CD14-positive monocyte (primary cell): ENCODE measurements at regions not wholly inside any gene's neighbourhood (a gene's known extent, or its start where the extent isn't known, plus 50 kb on each side); places are given as distances from the start of the nearest gene placed in this dataset.

Source experiments
- DNase-seq, 3 donors: peaks; one replicate each; pipeline ENCODE4 v3.0.0-alpha.2; 2011 to 2022
- H2AFZ ChIP-seq: 2 replicates; pipeline ENCODE4 v1.6.0; 2012; ENCODE audit warnings: mild to moderate bottlenecking, low read depth, low read length, inconsistent platforms; ENCODE audit not compliant: insufficient read depth, poor library complexity, severe bottlenecking
- H3K27ac ChIP-seq, 2 donors: 1 replicate in 1 of 2; 2 replicates in 1 of 2; pipeline ENCODE4 v1.5.1; 2012 to 2013; ENCODE audit warnings: low read length in 2 of 2, control low read depth in 1 of 2, inconsistent platforms in 1 of 2, low read depth in 1 of 2, mild to moderate bottlenecking in 1 of 2
- H3K27me3 ChIP-seq, 2 donors: one replicate each; pipeline versions ENCODE4 v1.6.0 to v1.6.1; 2011 to 2013; ENCODE audit warnings: low read length in 2 of 2; ENCODE audit not compliant: control insufficient read depth in 2 of 2, insufficient read depth in 2 of 2
- H3K36me3 ChIP-seq, 2 donors: replicated peaks in 1 of 2; 1 replicate in 1 of 2; 2 replicates in 1 of 2; pipeline versions ENCODE4 v1.5.1 to v1.6.1; 2012 to 2013; ENCODE audit warnings: low read length in 2 of 2, control low read depth in 1 of 2, inconsistent platforms in 1 of 2, mild to moderate bottlenecking in 1 of 2; ENCODE audit not compliant: insufficient read depth in 2 of 2, control insufficient read depth in 1 of 2
- H3K4me1 ChIP-seq, 2 donors: 1 replicate in 1 of 2; 2 replicates in 1 of 2; pipeline versions ENCODE4 v1.5.1 to v1.6.1; 2012 to 2013; ENCODE audit warnings: low read length in 2 of 2, control low read depth in 1 of 2, inconsistent platforms in 1 of 2, mild to moderate bottlenecking in 1 of 2, moderate library complexity in 1 of 2; ENCODE audit not compliant: insufficient read depth in 2 of 2, control insufficient read depth in 1 of 2
- H3K4me2 ChIP-seq: replicated peaks from 2 replicates; pipeline ENCODE3; 2012; ENCODE audit warnings: low read length, moderate library complexity, mild to moderate bottlenecking; ENCODE audit not compliant: poor library complexity, severe bottlenecking; ENCODE audit errors: extremely low read depth
- H3K4me3 ChIP-seq, 3 experiments: fragments of 200-600 bp in 1 of 3; sonication (generic) in 1 of 3; replicated peaks in 1 of 3; 1 replicate in 2 of 3; 2 replicates in 1 of 3; pipeline ENCODE4 v1.5.1; 2011 to 2013; ENCODE audit warnings: low read length in 3 of 3, mild to moderate bottlenecking in 3 of 3, control low read depth in 2 of 3, low read depth in 2 of 3, inconsistent platforms in 1 of 3, moderate library complexity in 1 of 3
- H3K79me2 ChIP-seq: 2 replicates; pipeline ENCODE4 v1.6.0; 2012; ENCODE audit warnings: mild to moderate bottlenecking, control low read depth, inconsistent platforms, low read length, moderate library complexity; ENCODE audit not compliant: insufficient read depth
- H3K9ac ChIP-seq: 2 replicates; pipeline ENCODE4 v1.6.0; 2017; ENCODE audit warnings: low read length, mild to moderate bottlenecking; ENCODE audit not compliant: insufficient read depth, poor library complexity, severe bottlenecking
- H3K9me3 ChIP-seq, 2 donors: replicated peaks in 1 of 2; 1 replicate in 1 of 2; 2 replicates in 1 of 2; pipeline versions ENCODE4 v1.5.1 to v1.6.1; 2012 to 2013; ENCODE audit warnings: low read length in 2 of 2, control low read depth in 1 of 2; ENCODE audit not compliant: control insufficient read depth in 1 of 2, insufficient read depth in 1 of 2
- H4K20me1 ChIP-seq: 2 replicates; pipeline ENCODE4 v1.6.0; 2012; ENCODE audit warnings: mild to moderate bottlenecking, low read length, control low read depth, moderate library complexity; ENCODE audit not compliant: insufficient read depth
- H3K27ac Mint-ChIP-seq, 7 donors: one replicate each; pipeline ENCODE4 v1.8.0; 2020; ENCODE audit warnings: mild to moderate bottlenecking in 7 of 7, mixed read lengths in 7 of 7, moderate library complexity in 6 of 7, inconsistent platforms in 2 of 7
- H3K27me3 Mint-ChIP-seq, 3 donors: one replicate each; pipeline ENCODE4 v1.8.0; 2021 to 2022; ENCODE audit warnings: low read depth in 3 of 3, mild to moderate bottlenecking in 3 of 3, mixed read lengths in 3 of 3, moderate library complexity in 3 of 3, inconsistent platforms in 1 of 3
- H3K36me3 Mint-ChIP-seq, 2 donors: one replicate each; pipeline ENCODE4 v1.8.0; 2020; ENCODE audit warnings: mixed read lengths in 2 of 2, inconsistent platforms in 1 of 2, mild to moderate bottlenecking in 1 of 2
- H3K4me1 Mint-ChIP-seq: one replicate; pipeline ENCODE4 v1.8.0; 2020; ENCODE audit warnings: mild to moderate bottlenecking, mixed read lengths
- H3K4me3 Mint-ChIP-seq, 2 donors: one replicate each; pipeline ENCODE4 v1.8.0; 2020; ENCODE audit warnings: mild to moderate bottlenecking in 2 of 2, mixed read lengths in 2 of 2, moderate library complexity in 1 of 2
- H3K9me3 Mint-ChIP-seq, 7 donors: one replicate each; pipeline ENCODE4 v1.8.0; 2020 to 2022; ENCODE audit warnings: mixed read lengths in 7 of 7, mild to moderate bottlenecking in 6 of 7, moderate library complexity in 6 of 7, inconsistent platforms in 2 of 7
- CTCF ChIP-seq: fragments of 200-600 bp; IDR thresholded peaks from one replicate; pipeline ENCODE4 v1.8.0; 2022; ENCODE audit warnings: antibody characterized with exemption, mild to moderate bottlenecking
- WGBS: methylation state at CpG from one replicate; pipeline ENCODE4 v1.1.5; 2013; ENCODE audit warnings: missing lambda C conversion rate; ENCODE audit not compliant: insufficient coverage; 5-methylcytosine and 5-hydroxymethylcytosine counted together
- intact Hi-C, 2 donors: fragments of 100-400 bp; cut with micrococcal nuclease; formaldehyde crosslinking; loops; one replicate each; pipeline versions ENCODE4 v1.15.0 to v1.15.1; 2023

- Mint-ChIP-seq H3K4me1 (peaks cover 25% of the 10 kb centered on the region), H3K27ac (peak overlapping the region in 2 of 7 donors; percentile 41 to 46), H3K9me3 (peaks cover 0 to 3% (median 0%) of the 10 kb centered on the region in 7 donors), H3K4me3 (no peak overlapping the region), H3K36me3 (no peaks in the 10 kb centered on the region), H3K27me3 (peaks cover 5 to 17% (median 10%) of the 10 kb centered on the region in 3 donors)
- 93% methylated on average over 8 of the region's 10 CpGs for WGBS
- Histone ChIP-seq H2AFZ (no peak overlapping the region), H3K79me2 (no peaks in the 10 kb centered on the region), H3K27ac (no peak overlapping the region), H3K36me3 (no peaks in the 10 kb centered on the region), H3K4me1 (peaks cover 17 to 20% of the 10 kb centered on the region in 2 donors), H3K9ac (no peak overlapping the region), H3K27me3 (no peaks in the 10 kb centered on the region), H3K9me3 (no peaks in the 10 kb centered on the region), H4K20me1 (no peaks in the 10 kb centered on the region), H3K4me2 (no peak overlapping the region), H3K4me3 (no peak overlapping the region)
- intact Hi-C loops, result no loop called here
- no peak for DNase-seq
- no peak for TF ChIP-seq CTCF
Observed at GRCh38 chr15:100725121-100726069, 123.0 kb downstream of the ASB7 start.

- H3K4me1 Mint-ChIP-seq, result peaks cover 18% of the 10 kb centered on the region
- no peaks in the 10 kb centered on the region for H3K79me2 ChIP-seq
- H3K27me3 ChIP-seq, result no peaks in the 10 kb centered on the region
- H2AFZ ChIP-seq, result no peak overlapping the region
- H3K9ac ChIP-seq, result no peak overlapping the region
- no peak overlapping the region for H3K4me2 ChIP-seq
- WGBS, result 95% methylated on average over 6 of the region's 7 CpGs
- H3K4me3 Mint-ChIP-seq, result no peak overlapping the region
- H3K9me3 ChIP-seq, result no peaks in the 10 kb centered on the region
- no peak overlapping the region for H3K27ac Mint-ChIP-seq
- H3K9me3 Mint-ChIP-seq, result peaks cover 0 to 3% (median 0%) of the 10 kb centered on the region in 7 donors
- DNase-seq, result no peak
- H3K36me3 ChIP-seq, result no peaks in the 10 kb centered on the region
- no peaks in the 10 kb centered on the region for H3K36me3 Mint-ChIP-seq
- TF ChIP-seq CTCF, result no peak
- no peak overlapping the region for H3K27ac ChIP-seq
- intact Hi-C loops, result no loop called here
- peaks cover 0 to 14% (median 7%) of the 10 kb centered on the region in 3 donors for H3K27me3 Mint-ChIP-seq
- H4K20me1 ChIP-seq, result no peaks in the 10 kb centered on the region
- H3K4me1 ChIP-seq, result peaks cover 12 to 14% of the 10 kb centered on the region in 2 donors
- no peak overlapping the region for H3K4me3 ChIP-seq
Observed at GRCh38 chr15:100726070-100726420, 123.7 kb downstream of the ASB7 start.
